H9 (cell line): ENCODE measurements at regions not wholly inside any gene's neighbourhood (a gene's known extent, or its start where the extent isn't known, plus 50 kb on each side); places are given as distances from the start of the nearest gene placed in this dataset.

ENCODE experiments used
- DNase-seq: peaks from one replicate; pipeline ENCODE4 v3.0.0-alpha.2; 2017
- H2AFZ ChIP-seq: one replicate; pipeline ENCODE4 v1.6.1; 2013; ENCODE audit warnings: mild to moderate bottlenecking, low read length, control low read depth, moderate library complexity
- H2AK5ac ChIP-seq: 2 replicates; pipeline ENCODE4 v1.6.1; 2013; ENCODE audit warnings: low read length, control low read depth, mixed read lengths; ENCODE audit not compliant: insufficient read length
- H2BK120ac ChIP-seq: one replicate; pipeline ENCODE4 v1.6.1; 2013; ENCODE audit warnings: low read depth, mild to moderate bottlenecking, low read length, control low read depth, inconsistent platforms; ENCODE audit not compliant: poor library complexity, severe bottlenecking
- H2BK12ac ChIP-seq: 2 replicates; pipeline ENCODE4 v1.6.1; 2013; ENCODE audit warnings: low read length, control low read depth, mixed read lengths, low read depth; ENCODE audit not compliant: insufficient read length
- H2BK15ac ChIP-seq: 2 replicates; pipeline ENCODE4 v1.6.1; 2013; ENCODE audit warnings: low read depth, low read length, control low read depth
- H2BK20ac ChIP-seq: one replicate; pipeline ENCODE4 v1.6.1; 2013; ENCODE audit warnings: low read depth, mild to moderate bottlenecking, low read length, control low read depth, inconsistent platforms; ENCODE audit not compliant: poor library complexity, severe bottlenecking
- H2BK5ac ChIP-seq: 2 replicates; pipeline ENCODE4 v1.6.1; 2013; ENCODE audit warnings: low read length, control low read depth, mixed read lengths; ENCODE audit not compliant: insufficient read length
- H3K14ac ChIP-seq: 2 replicates; pipeline ENCODE4 v1.6.1; 2013; ENCODE audit warnings: low read length, control low read depth; ENCODE audit not compliant: insufficient read depth
- H3K18ac ChIP-seq: 2 replicates; pipeline ENCODE4 v1.6.1; 2013; ENCODE audit warnings: low read depth, mild to moderate bottlenecking, mixed read lengths, low read length, control low read depth; ENCODE audit not compliant: insufficient read length
- H3K23ac ChIP-seq: 2 replicates; pipeline ENCODE4 v1.6.1; 2013; ENCODE audit warnings: low read length, control low read depth, mixed read lengths, low read depth; ENCODE audit not compliant: insufficient read length
- H3K23me2 ChIP-seq: 2 replicates; pipeline ENCODE4 v1.6.1; 2013; ENCODE audit warnings: low read depth, mild to moderate bottlenecking, mixed read lengths, low read length, control low read depth; ENCODE audit not compliant: insufficient read length, poor library complexity, severe bottlenecking
- H3K27ac ChIP-seq: 2 replicates; pipeline ENCODE4 v1.5.1; 2013; ENCODE audit warnings: low read length, control low read depth, mixed read lengths, low read depth; ENCODE audit not compliant: insufficient read length
- H3K27me3 ChIP-seq: 2 replicates; pipeline ENCODE4 v1.6.1; 2013; ENCODE audit warnings: low read length, control low read depth, inconsistent platforms; ENCODE audit not compliant: insufficient read depth
- H3K4ac ChIP-seq: 2 replicates; pipeline ENCODE4 v1.6.1; 2013; ENCODE audit warnings: low read depth, mild to moderate bottlenecking, control low read depth, inconsistent platforms, low read length, moderate library complexity
- H3K4me1 ChIP-seq: 2 replicates; pipeline ENCODE4 v1.6.1; 2013; ENCODE audit warnings: low read length, control low read depth, inconsistent platforms; ENCODE audit not compliant: insufficient read depth
- H3K4me2 ChIP-seq: 2 replicates; pipeline ENCODE4 v1.6.1; 2013; ENCODE audit warnings: low read length, control low read depth, mixed read lengths; ENCODE audit not compliant: insufficient read length, insufficient read depth
- H3K56ac ChIP-seq: 2 replicates; pipeline ENCODE4 v1.6.1; 2013; ENCODE audit warnings: low read depth, mild to moderate bottlenecking, mixed read lengths, low read length, control low read depth; ENCODE audit not compliant: insufficient read length
- H3K79me1 ChIP-seq: 2 replicates; pipeline ENCODE4 v1.6.1; 2013; ENCODE audit warnings: low read depth, mild to moderate bottlenecking, moderate library complexity, low read length, control low read depth, inconsistent platforms; ENCODE audit not compliant: insufficient read depth, poor library complexity, severe bottlenecking
- H3K79me2 ChIP-seq: 2 replicates; pipeline ENCODE4 v1.6.1; 2013; ENCODE audit warnings: low read length, control low read depth, inconsistent platforms; ENCODE audit not compliant: insufficient read depth
- H3K9ac ChIP-seq: 2 replicates; pipeline ENCODE4 v1.6.1; 2013; ENCODE audit warnings: low read length, control low read depth, mixed read lengths; ENCODE audit not compliant: insufficient read length; ENCODE audit errors: extremely low read depth
- H3K9me3 ChIP-seq: one replicate; pipeline ENCODE4 v1.6.1; 2013; ENCODE audit warnings: low read depth, low read length, inconsistent platforms; ENCODE audit not compliant: control insufficient read depth
- H3T11ph ChIP-seq: one replicate; pipeline ENCODE4 v1.6.1; 2013; ENCODE audit warnings: mild to moderate bottlenecking, low read length, control low read depth, inconsistent platforms
- H4K20me1 ChIP-seq: one replicate; pipeline ENCODE4 v1.6.1; 2013; ENCODE audit not compliant: control insufficient read depth, insufficient read length, insufficient read depth
- H4K5ac ChIP-seq: 2 replicates; pipeline ENCODE4 v1.6.1; 2013; ENCODE audit warnings: low read depth, mild to moderate bottlenecking, mixed read lengths, low read length, control low read depth; ENCODE audit not compliant: insufficient read length
- H4K8ac ChIP-seq: replicated peaks from 2 replicates; pipeline ENCODE4 v1.6.1; 2013; ENCODE audit warnings: low read length, control low read depth, mixed read lengths, low read depth; ENCODE audit not compliant: insufficient read length
- H4K91ac ChIP-seq: 2 replicates; pipeline ENCODE4 v1.6.1; 2013; ENCODE audit warnings: low read depth, mild to moderate bottlenecking, moderate library complexity, mixed read lengths, low read length, control low read depth; ENCODE audit not compliant: insufficient read length
- H3K27ac Mint-ChIP-seq, 3 experiments: 2 replicates in 2 of 3; 3 replicates in 1 of 3; pipeline ENCODE4 v1.8.0; 2020 to 2021; ENCODE audit warnings: mixed read lengths in 3 of 3, mild to moderate bottlenecking in 1 of 3, moderate library complexity in 1 of 3
- H3K27me3 Mint-ChIP-seq: 2 replicates; pipeline ENCODE4 v1.8.0; 2021; ENCODE audit warnings: low read depth, mild to moderate bottlenecking, moderate library complexity, mixed read lengths
- H3K36me3 Mint-ChIP-seq, 3 experiments: 2 replicates in 2 of 3; 3 replicates in 1 of 3; pipeline ENCODE4 v1.8.0; 2020 to 2021; ENCODE audit warnings: low read depth in 3 of 3, mixed read lengths in 3 of 3; ENCODE audit not compliant: insufficient read depth in 1 of 3
- H3K4me1 Mint-ChIP-seq, 2 experiments: 2 replicates each; pipeline ENCODE4 v1.8.0; 2020; ENCODE audit warnings: mixed read lengths in 2 of 2
- H3K4me3 Mint-ChIP-seq, 2 experiments: 2 replicates in 1 of 2; 3 replicates in 1 of 2; pipeline ENCODE4 v1.8.0; 2020 to 2021; ENCODE audit warnings: mild to moderate bottlenecking in 2 of 2, mixed read lengths in 2 of 2, moderate library complexity in 1 of 2
- H3K9me3 Mint-ChIP-seq, 2 experiments: 2 replicates in 1 of 2; 3 replicates in 1 of 2; pipeline ENCODE4 v1.8.0; 2020; ENCODE audit warnings: mild to moderate bottlenecking in 2 of 2, mixed read lengths in 2 of 2, moderate library complexity in 1 of 2
- WGBS: extraction: QIAGEN DNeasy Blood & Tissue Kit; methylation state at CpG from one replicate; pipeline ENCODE4 v1.1.7; 2013; ENCODE audit warnings: missing lambda C conversion rate, low lambda C conversion rate, mixed read lengths; ENCODE audit not compliant: insufficient read length; ENCODE audit errors: extremely low coverage; 5-methylcytosine and 5-hydroxymethylcytosine counted together
- TF ChIP-seq, protein P1 (sequence below): fragments of 200-600 bp; sonication (generic); conservative IDR thresholded peaks from 3 replicates; pipeline ENCODE4 v1.8.0; 2021; ENCODE audit warnings: antibody characterized with exemption, mild to moderate bottlenecking

- no peak overlapping the region for H2BK5ac ChIP-seq
- Mint-ChIP-seq H3K4me3 (no peak overlapping the region), H3K27me3 (no peaks in the 10 kb centered on the region), H3K4me1 (no peaks in the 10 kb centered on the region), H3K27ac (no peak overlapping the region), H3K9me3 (no peaks in the 10 kb centered on the region), H3K36me3 (no peaks in the 10 kb centered on the region)
- H3K56ac ChIP-seq: no peak overlapping the region
- H3T11ph ChIP-seq: no peak overlapping the region
- no peaks in the 10 kb centered on the region for H3K79me2 ChIP-seq
- H2BK20ac ChIP-seq: no peak overlapping the region
- H2AFZ ChIP-seq: no peak overlapping the region
- H4K8ac ChIP-seq: no peak overlapping the region
- H2BK120ac ChIP-seq: no peak overlapping the region
- H3K23me2 ChIP-seq: no peaks in the 10 kb centered on the region
- H2BK12ac ChIP-seq: no peak overlapping the region
- no peaks in the 10 kb centered on the region for H3K4me1 ChIP-seq
- no peak overlapping the region for H3K14ac ChIP-seq
- H4K5ac ChIP-seq: no peak overlapping the region
- no peak overlapping the region for H3K18ac ChIP-seq
- H3K4me2 ChIP-seq: no peak overlapping the region
- no peak overlapping the region for H4K91ac ChIP-seq
- H3K27ac ChIP-seq: no peak overlapping the region
- H3K79me1 ChIP-seq: no peaks in the 10 kb centered on the region
- H3K9me3 ChIP-seq: no peaks in the 10 kb centered on the region
- H3K23ac ChIP-seq: no peak overlapping the region
- H2BK15ac ChIP-seq: no peak overlapping the region
- H3K4ac ChIP-seq: no peak overlapping the region
- H3K27me3 ChIP-seq: no peaks in the 10 kb centered on the region
- WGBS: no CpG with 5 or more reads among the region's 3 CpGs
- TF ChIP-seq, protein P1, sequence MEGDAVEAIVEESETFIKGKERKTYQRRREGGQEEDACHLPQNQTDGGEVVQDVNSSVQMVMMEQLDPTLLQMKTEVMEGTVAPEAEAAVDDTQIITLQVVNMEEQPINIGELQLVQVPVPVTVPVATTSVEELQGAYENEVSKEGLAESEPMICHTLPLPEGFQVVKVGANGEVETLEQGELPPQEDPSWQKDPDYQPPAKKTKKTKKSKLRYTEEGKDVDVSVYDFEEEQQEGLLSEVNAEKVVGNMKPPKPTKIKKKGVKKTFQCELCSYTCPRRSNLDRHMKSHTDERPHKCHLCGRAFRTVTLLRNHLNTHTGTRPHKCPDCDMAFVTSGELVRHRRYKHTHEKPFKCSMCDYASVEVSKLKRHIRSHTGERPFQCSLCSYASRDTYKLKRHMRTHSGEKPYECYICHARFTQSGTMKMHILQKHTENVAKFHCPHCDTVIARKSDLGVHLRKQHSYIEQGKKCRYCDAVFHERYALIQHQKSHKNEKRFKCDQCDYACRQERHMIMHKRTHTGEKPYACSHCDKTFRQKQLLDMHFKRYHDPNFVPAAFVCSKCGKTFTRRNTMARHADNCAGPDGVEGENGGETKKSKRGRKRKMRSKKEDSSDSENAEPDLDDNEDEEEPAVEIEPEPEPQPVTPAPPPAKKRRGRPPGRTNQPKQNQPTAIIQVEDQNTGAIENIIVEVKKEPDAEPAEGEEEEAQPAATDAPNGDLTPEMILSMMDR: no peak
- no peaks in the 10 kb centered on the region for H4K20me1 ChIP-seq
- no peak overlapping the region for H2AK5ac ChIP-seq
- no peak for DNase-seq
- H3K9ac ChIP-seq: no peak overlapping the region
Measured at GRCh38 chr9:26310294-26310693, 582.3 kb downstream of the CAAP1 start.
